ENCODE measurements at regions not wholly inside any gene's neighbourhood (a gene's known extent, or its start where the extent isn't known, plus 50 kb on each side); places are given as distances from the start of the nearest gene placed in this dataset.

DNA sequence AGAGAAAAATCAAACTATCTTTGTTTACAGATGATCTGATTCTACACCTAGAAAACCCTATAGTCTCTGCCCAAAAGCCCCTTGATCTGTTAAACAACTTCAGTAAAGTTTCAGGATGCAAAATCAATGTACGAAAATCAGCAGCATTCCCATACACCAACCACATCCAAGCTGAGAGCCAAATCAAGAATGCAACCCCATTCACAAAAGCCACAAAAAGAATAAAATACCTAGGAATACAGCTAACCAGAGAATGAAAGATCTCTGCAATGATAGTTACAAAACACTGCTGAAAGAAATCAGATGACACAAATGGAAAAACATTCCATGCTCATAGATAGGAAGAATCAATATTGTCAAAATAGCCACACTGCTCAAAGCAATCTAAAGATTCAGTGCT lies 265.7 kb downstream of the AEBP2 start:
- Histone ChIP-seq H3K4me1 (ENCODE audit: control insufficient read depth in 4 of 4, insufficient read depth in 4 of 4, low read length in 3 of 4) (no peaks in the 10 kb centered on the region), H3K27me3 (ENCODE audit: control insufficient read depth in 4 of 4, insufficient read depth in 4 of 4, low read length in 3 of 4) (no peaks in the 10 kb centered on the region), H3K27ac (ENCODE audit: low read depth in 1 of 2, low read length in 2 of 2) (no peak overlapping the region), H3K9me3 (ENCODE audit: control insufficient read depth in 4 of 4, low read length in 3 of 4) (peaks cover 0 to 11% (median 5%) of the 10 kb centered on the region in 4 donors), H3K36me3 (ENCODE audit: control insufficient read depth in 4 of 4, insufficient read depth in 3 of 4, low read depth in 1 of 4, low read length in 3 of 4) (no peaks in the 10 kb centered on the region), H3K9ac (ENCODE audit: low read depth in 1 of 2, low read length in 2 of 2) (no peak overlapping the region), H3K4me3 (ENCODE audit: low read depth in 1 of 3, low read length in 3 of 3) (no peak overlapping the region)
- WGBS, result 84% methylated on average over 1 of the region's 1 CpG
- no peak for DNase-seq (ENCODE audit: low spot score)
- no peak for TF ChIP-seq GABPA (IDR thresholded peaks at IDR 0.05 in 1 of 2, conservative IDR thresholded peaks at IDR 0.05 in 1 of 2)
- no peak for TF ChIP-seq EGR1 (IDR thresholded peaks at IDR 0.05; ENCODE audit: low read depth in 2 of 2)
- no peak for TF ChIP-seq JUND (IDR thresholded peaks at IDR 0.05)
- TF ChIP-seq HNF4G (IDR thresholded peaks at IDR 0.05), result no peak
- TF ChIP-seq, protein P1, sequence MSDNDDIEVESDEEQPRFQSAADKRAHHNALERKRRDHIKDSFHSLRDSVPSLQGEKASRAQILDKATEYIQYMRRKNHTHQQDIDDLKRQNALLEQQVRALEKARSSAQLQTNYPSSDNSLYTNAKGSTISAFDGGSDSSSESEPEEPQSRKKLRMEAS (IDR thresholded peaks at IDR 0.05), result no peak

DNA sequence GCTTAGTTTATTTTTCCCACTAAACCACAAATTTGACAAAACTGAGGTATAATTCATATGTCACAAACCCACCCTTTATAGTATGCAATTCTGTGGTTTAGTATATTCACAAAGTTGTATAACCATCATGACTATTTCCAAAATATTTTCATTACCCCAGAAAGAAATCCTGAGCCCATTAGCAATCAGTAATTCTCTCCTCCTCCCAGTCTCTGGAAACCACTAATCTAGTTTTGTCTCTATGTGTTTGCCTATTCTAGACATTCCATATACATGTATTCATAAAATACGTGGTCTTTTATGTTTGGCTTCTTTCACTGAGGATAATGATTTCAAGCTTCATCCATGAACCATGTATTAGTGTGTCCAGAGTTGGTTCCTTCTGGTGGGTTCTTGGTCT lies 267.6 kb downstream of the AEBP2 start:
- Histone ChIP-seq H3K27ac (ENCODE audit: low read depth in 1 of 2, low read length in 2 of 2) (no peak overlapping the region), H3K36me3 (ENCODE audit: control insufficient read depth in 4 of 4, insufficient read depth in 3 of 4, low read depth in 1 of 4, low read length in 3 of 4) (no peaks in the 10 kb centered on the region), H3K9ac (ENCODE audit: low read depth in 1 of 2, low read length in 2 of 2) (no peak overlapping the region), H3K4me3 (ENCODE audit: low read depth in 1 of 3, low read length in 3 of 3) (no peak overlapping the region), H3K4me1 (ENCODE audit: control insufficient read depth in 4 of 4, insufficient read depth in 4 of 4, low read length in 3 of 4) (no peaks in the 10 kb centered on the region), H3K27me3 (ENCODE audit: control insufficient read depth in 4 of 4, insufficient read depth in 4 of 4, low read length in 3 of 4) (no peaks in the 10 kb centered on the region), H3K9me3 (ENCODE audit: control insufficient read depth in 4 of 4, low read length in 3 of 4) (peaks cover 0 to 11% (median 5%) of the 10 kb centered on the region in 4 donors)
- 84% methylated on average over 1 of the region's 1 CpG for WGBS
- TF ChIP-seq NR2F2 (IDR thresholded peaks at IDR 0.05), result no peak
- no peak for TF ChIP-seq GABPA (IDR thresholded peaks at IDR 0.05 in 1 of 2, conservative IDR thresholded peaks at IDR 0.05 in 1 of 2)
- TF ChIP-seq, protein P2, sequence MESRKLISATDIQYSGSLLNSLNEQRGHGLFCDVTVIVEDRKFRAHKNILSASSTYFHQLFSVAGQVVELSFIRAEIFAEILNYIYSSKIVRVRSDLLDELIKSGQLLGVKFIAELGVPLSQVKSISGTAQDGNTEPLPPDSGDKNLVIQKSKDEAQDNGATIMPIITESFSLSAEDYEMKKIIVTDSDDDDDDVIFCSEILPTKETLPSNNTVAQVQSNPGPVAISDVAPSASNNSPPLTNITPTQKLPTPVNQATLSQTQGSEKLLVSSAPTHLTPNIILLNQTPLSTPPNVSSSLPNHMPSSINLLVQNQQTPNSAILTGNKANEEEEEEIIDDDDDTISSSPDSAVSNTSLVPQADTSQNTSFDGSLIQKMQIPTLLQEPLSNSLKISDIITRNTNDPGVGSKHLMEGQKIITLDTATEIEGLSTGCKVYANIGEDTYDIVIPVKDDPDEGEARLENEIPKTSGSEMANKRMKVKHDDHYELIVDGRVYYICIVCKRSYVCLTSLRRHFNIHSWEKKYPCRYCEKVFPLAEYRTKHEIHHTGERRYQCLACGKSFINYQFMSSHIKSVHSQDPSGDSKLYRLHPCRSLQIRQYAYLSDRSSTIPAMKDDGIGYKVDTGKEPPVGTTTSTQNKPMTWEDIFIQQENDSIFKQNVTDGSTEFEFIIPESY (IDR thresholded peaks at IDR 0.05), result no peak
- TF ChIP-seq FOXA1 (IDR thresholded peaks at IDR 0.05), result no peak
- TF ChIP-seq, protein P1 (IDR thresholded peaks at IDR 0.05), result no peak
- TF ChIP-seq RAD21 (IDR thresholded peaks at IDR 0.05), result no peak
- no peak for TF ChIP-seq RXRA (IDR thresholded peaks at IDR 0.05)
- TF ChIP-seq HNF4A (conservative IDR thresholded peaks at IDR 0.05), result no peak
- no peak for TF ChIP-seq SP1 (IDR thresholded peaks at IDR 0.05)
- TF ChIP-seq, protein P3, sequence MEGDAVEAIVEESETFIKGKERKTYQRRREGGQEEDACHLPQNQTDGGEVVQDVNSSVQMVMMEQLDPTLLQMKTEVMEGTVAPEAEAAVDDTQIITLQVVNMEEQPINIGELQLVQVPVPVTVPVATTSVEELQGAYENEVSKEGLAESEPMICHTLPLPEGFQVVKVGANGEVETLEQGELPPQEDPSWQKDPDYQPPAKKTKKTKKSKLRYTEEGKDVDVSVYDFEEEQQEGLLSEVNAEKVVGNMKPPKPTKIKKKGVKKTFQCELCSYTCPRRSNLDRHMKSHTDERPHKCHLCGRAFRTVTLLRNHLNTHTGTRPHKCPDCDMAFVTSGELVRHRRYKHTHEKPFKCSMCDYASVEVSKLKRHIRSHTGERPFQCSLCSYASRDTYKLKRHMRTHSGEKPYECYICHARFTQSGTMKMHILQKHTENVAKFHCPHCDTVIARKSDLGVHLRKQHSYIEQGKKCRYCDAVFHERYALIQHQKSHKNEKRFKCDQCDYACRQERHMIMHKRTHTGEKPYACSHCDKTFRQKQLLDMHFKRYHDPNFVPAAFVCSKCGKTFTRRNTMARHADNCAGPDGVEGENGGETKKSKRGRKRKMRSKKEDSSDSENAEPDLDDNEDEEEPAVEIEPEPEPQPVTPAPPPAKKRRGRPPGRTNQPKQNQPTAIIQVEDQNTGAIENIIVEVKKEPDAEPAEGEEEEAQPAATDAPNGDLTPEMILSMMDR (IDR thresholded peaks at IDR 0.05; ENCODE audit: low read depth, low read length, missing input control), result no peak
- no peak for TF ChIP-seq JUND (IDR thresholded peaks at IDR 0.05)
- no peak for TF ChIP-seq TAF1 (conservative IDR thresholded peaks at IDR 0.05)
- TF ChIP-seq EGR1 (IDR thresholded peaks at IDR 0.05; ENCODE audit: low read depth in 2 of 2), result no peak
- TF ChIP-seq, protein P4, sequence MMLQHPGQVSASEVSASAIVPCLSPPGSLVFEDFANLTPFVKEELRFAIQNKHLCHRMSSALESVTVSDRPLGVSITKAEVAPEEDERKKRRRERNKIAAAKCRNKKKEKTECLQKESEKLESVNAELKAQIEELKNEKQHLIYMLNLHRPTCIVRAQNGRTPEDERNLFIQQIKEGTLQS (IDR thresholded peaks at IDR 0.05), result no peak
- no peak for TF ChIP-seq FOXA2 (IDR thresholded peaks at IDR 0.05)
- TF ChIP-seq, protein P5, sequence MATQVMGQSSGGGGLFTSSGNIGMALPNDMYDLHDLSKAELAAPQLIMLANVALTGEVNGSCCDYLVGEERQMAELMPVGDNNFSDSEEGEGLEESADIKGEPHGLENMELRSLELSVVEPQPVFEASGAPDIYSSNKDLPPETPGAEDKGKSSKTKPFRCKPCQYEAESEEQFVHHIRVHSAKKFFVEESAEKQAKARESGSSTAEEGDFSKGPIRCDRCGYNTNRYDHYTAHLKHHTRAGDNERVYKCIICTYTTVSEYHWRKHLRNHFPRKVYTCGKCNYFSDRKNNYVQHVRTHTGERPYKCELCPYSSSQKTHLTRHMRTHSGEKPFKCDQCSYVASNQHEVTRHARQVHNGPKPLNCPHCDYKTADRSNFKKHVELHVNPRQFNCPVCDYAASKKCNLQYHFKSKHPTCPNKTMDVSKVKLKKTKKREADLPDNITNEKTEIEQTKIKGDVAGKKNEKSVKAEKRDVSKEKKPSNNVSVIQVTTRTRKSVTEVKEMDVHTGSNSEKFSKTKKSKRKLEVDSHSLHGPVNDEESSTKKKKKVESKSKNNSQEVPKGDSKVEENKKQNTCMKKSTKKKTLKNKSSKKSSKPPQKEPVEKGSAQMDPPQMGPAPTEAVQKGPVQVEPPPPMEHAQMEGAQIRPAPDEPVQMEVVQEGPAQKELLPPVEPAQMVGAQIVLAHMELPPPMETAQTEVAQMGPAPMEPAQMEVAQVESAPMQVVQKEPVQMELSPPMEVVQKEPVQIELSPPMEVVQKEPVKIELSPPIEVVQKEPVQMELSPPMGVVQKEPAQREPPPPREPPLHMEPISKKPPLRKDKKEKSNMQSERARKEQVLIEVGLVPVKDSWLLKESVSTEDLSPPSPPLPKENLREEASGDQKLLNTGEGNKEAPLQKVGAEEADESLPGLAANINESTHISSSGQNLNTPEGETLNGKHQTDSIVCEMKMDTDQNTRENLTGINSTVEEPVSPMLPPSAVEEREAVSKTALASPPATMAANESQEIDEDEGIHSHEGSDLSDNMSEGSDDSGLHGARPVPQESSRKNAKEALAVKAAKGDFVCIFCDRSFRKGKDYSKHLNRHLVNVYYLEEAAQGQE (IDR thresholded peaks at IDR 0.05), result no peak
- TF ChIP-seq HNF4G (IDR thresholded peaks at IDR 0.05), result no peak
- no peak for TF ChIP-seq YY1 (IDR thresholded peaks at IDR 0.05)
- DNase-seq (ENCODE audit: low spot score), result no peak
